Heart left ventricle (tissue), 13 donors: ENCODE measurements at regions not wholly inside any gene's neighbourhood (a gene's known extent, or its start where the extent isn't known, plus 50 kb on each side); places are given as distances from the start of the nearest gene placed in this dataset.

Experiments used
- POLR2A ChIP-seq, 2 donors: fragments of 450-650 bp; IDR thresholded peaks; one replicate each; pipeline ENCODE4 v1.6.1; 2017; ENCODE audit warnings: antibody characterized with exemption in 2 of 2, mild to moderate bottlenecking in 2 of 2, moderate library complexity in 2 of 2
- TF ChIP-seq, protein P1 (sequence below), 12 donors: fragments of 200-600 bp; sonication (generic) in 4 of 12; IDR thresholded peaks; one replicate each; pipeline versions ENCODE4 v1.5.0 to v1.8.0; 2018 to 2022; ENCODE audit warnings: antibody characterized with exemption in 12 of 12, mild to moderate bottlenecking in 5 of 12
- donor health status: ischemic (EF 13 %, LVEDD 7.1; RV severe dilation, severe dysfunction).
- donor health status: DM: no; HTN: yes; CAD: no.
- donor health status: DM: no; HTN: no; CAD: no.
- donor health status: ischemic (EF 25% LVEDD 6.9; RV normal size, moderate dysfunction).
- donor health status: ischemic (EF 25% LVEDD 5.7; RV mildly dilated, moderate dysfunction).
- donor health status: ischemic (EF 35%, LVEDD 5.7; RV mildly dilated, moderate dysfunction).
- donor health status: nonischemic (EF 11% LVEDD 7.7; RV severe dilation, severe dysfunction).
- donor health status: DM: yes; HTN: yes; CAD: no.
- donor health status: PGD.
- donor health status: ischemic (EF 29% LVEDD 5.4; RV normal size, mild dysfunction).
- donor health status: nonischemic (EF 23%, LVEDD 6.1; RV moderate dilation, normal function).

- no peak for TF ChIP-seq POLR2A (IDR thresholded peaks at IDR 0.05)
- TF ChIP-seq, protein P1, sequence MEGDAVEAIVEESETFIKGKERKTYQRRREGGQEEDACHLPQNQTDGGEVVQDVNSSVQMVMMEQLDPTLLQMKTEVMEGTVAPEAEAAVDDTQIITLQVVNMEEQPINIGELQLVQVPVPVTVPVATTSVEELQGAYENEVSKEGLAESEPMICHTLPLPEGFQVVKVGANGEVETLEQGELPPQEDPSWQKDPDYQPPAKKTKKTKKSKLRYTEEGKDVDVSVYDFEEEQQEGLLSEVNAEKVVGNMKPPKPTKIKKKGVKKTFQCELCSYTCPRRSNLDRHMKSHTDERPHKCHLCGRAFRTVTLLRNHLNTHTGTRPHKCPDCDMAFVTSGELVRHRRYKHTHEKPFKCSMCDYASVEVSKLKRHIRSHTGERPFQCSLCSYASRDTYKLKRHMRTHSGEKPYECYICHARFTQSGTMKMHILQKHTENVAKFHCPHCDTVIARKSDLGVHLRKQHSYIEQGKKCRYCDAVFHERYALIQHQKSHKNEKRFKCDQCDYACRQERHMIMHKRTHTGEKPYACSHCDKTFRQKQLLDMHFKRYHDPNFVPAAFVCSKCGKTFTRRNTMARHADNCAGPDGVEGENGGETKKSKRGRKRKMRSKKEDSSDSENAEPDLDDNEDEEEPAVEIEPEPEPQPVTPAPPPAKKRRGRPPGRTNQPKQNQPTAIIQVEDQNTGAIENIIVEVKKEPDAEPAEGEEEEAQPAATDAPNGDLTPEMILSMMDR (IDR thresholded peaks at IDR 0.05): no peak
Observed at GRCh38 chr1:232579466-232579865, 50.5 kb downstream of the SIPA1L2 start.
